SK-N-SH (cell line): ENCODE measurements at regions not wholly inside any gene's neighbourhood (a gene's known extent, or its start where the extent isn't known, plus 50 kb on each side); places are given as distances from the start of the nearest gene placed in this dataset.

Experiments used
- CTCF ChIA-PET: fragments of 300-600, 350-600 bp; formaldehyde crosslinking; extraction: SDS; loops from one replicate; lab custom pipeline; 2021; lab: Yijun Ruan, JAX
- POLR2A ChIA-PET: fragments of 350-600 bp; sonication (Branson Sonifier 250); formaldehyde crosslinking; extraction: SDS; loops from one replicate; lab custom pipeline; 2020; ENCODE audit warnings: antibody characterized with exemption, inconsistent platforms; lab: Yijun Ruan, JAX
- DNase-seq: peaks from one replicate; pipeline ENCODE4 v3.0.0; 2012
- H2AFZ ChIP-seq: fragments of 200-600 bp; sonication (generic); 2 replicates; pipeline ENCODE4 v1.8.1; 2016; ENCODE audit warnings: antibody characterized with exemption, mild to moderate bottlenecking, low read depth
- H3F3A ChIP-seq: fragments of 200-600 bp; sonication (generic); replicated peaks from 2 replicates; pipeline ENCODE3; 2016; ENCODE audit warnings: antibody characterized with exemption, mild to moderate bottlenecking; ENCODE audit not compliant: insufficient read depth
- H3K27ac ChIP-seq, 2 experiments: fragments of 200-500 bp in 1 of 2; fragments of 200-600 bp in 1 of 2; sonication (Bioruptor generic) in 1 of 2; sonication (generic), shearing (Covaris generic) in 1 of 2; 2 replicates each; pipeline versions ENCODE4 v1.5.1 to v1.6.1; 2014 to 2016; ENCODE audit warnings: low read depth in 2 of 2, inconsistent platforms in 1 of 2, low read length in 1 of 2, mild to moderate bottlenecking in 1 of 2, mixed read lengths in 1 of 2
- H3K27me3 ChIP-seq: fragments of 200-600 bp; sonication (generic), shearing (Covaris generic); 2 replicates; pipeline ENCODE4 v1.6.1; 2016; ENCODE audit warnings: mixed run types; ENCODE audit not compliant: insufficient read depth
- H3K36me3 ChIP-seq, 2 experiments: fragments of 200-500 bp in 1 of 2; fragments of 200-600 bp in 1 of 2; sonication (Bioruptor generic) in 1 of 2; sonication (generic) in 1 of 2; replicated peaks in 1 of 2; 2 replicates each; pipeline versions ENCODE3 to v1.5.1; 2014 to 2016; ENCODE audit warnings: low read length in 1 of 2, mild to moderate bottlenecking in 1 of 2; ENCODE audit not compliant: insufficient read depth in 2 of 2, control insufficient read depth in 1 of 2
- H3K4me1 ChIP-seq, 2 experiments: fragments of 200-500 bp in 1 of 2; fragments of 200-600 bp in 1 of 2; sonication (Bioruptor generic) in 1 of 2; sonication (generic), shearing (Covaris generic) in 1 of 2; 2 replicates each; pipeline versions ENCODE4 v1.5.1 to v1.6.1; 2014 to 2016; ENCODE audit warnings: low read depth in 1 of 2, low read length in 1 of 2, mixed run types in 1 of 2; ENCODE audit not compliant: insufficient read depth in 2 of 2, control insufficient read depth in 1 of 2
- H3K4me2 ChIP-seq: fragments of 200-600 bp; sonication (generic), shearing (Covaris generic); 2 replicates; pipeline ENCODE4 v1.6.1; 2017; ENCODE audit warnings: mixed run types
- H3K4me3 ChIP-seq, 2 experiments: fragments of 200-500 bp in 1 of 2; fragments of 200-600 bp in 1 of 2; sonication (Bioruptor generic) in 1 of 2; sonication (generic), shearing (Covaris generic) in 1 of 2; 2 replicates each; pipeline versions ENCODE4 v1.5.1 to v1.8.1; 2014 to 2016; ENCODE audit warnings: low read depth in 2 of 2, inconsistent platforms in 1 of 2, low read length in 1 of 2, mild to moderate bottlenecking in 1 of 2, mixed read lengths in 1 of 2, moderate library complexity in 1 of 2
- H3K79me2 ChIP-seq: fragments of 200-600 bp; sonication (generic); 2 replicates; pipeline ENCODE4 v1.8.1; 2017; ENCODE audit warnings: mild to moderate bottlenecking; ENCODE audit not compliant: insufficient read depth
- H3K9ac ChIP-seq: fragments of 200-600 bp; sonication (generic); 2 replicates; pipeline ENCODE4 v1.6.1; 2017; ENCODE audit warnings: mixed run types
- H3K9me2 ChIP-seq: fragments of 200-600 bp; sonication (generic); 2 replicates; pipeline ENCODE4 v1.6.1; 2017; ENCODE audit warnings: mixed run types
- H3K9me3 ChIP-seq: fragments of 200-600 bp; sonication (generic); 2 replicates; pipeline ENCODE4 v1.6.1; 2017; ENCODE audit warnings: mixed run types, mild to moderate bottlenecking, moderate library complexity
- H4K20me1 ChIP-seq: fragments of 200-600 bp; sonication (generic); 2 replicates; pipeline ENCODE4 v1.6.1; 2017; ENCODE audit warnings: mild to moderate bottlenecking, mixed run types; ENCODE audit not compliant: insufficient read depth
- ELF1 ChIP-seq: IDR thresholded peaks from 2 replicates; pipeline ENCODE4 v1.4.0; 2012
- EP300 ChIP-seq, 2 experiments: IDR thresholded peaks; 2 replicates each; pipeline versions ENCODE4 v1.4.0 to v1.6.1; 2012; ENCODE audit warnings: borderline replicate concordance in 1 of 2, low read depth in 1 of 2, low read length in 1 of 2
- FOSL2 ChIP-seq: IDR thresholded peaks from 2 replicates; pipeline ENCODE4 v1.4.0; 2012; ENCODE audit warnings: low read depth, mild to moderate bottlenecking, moderate library complexity, borderline replicate concordance
- FOXJ3 ChIP-seq: sonication (generic); formaldehyde crosslinking; IDR thresholded peaks from 2 replicates; pipeline ENCODE4 v1.5.1; 2020; ENCODE audit warnings: mild to moderate bottlenecking, missing genetic modification reagents
- GABPA ChIP-seq: IDR thresholded peaks from 2 replicates; pipeline ENCODE4 v1.4.0; 2012; ENCODE audit warnings: low read depth, mild to moderate bottlenecking
- JUND ChIP-seq: IDR thresholded peaks from 2 replicates; pipeline ENCODE4 v1.4.0; 2012
- MXI1 ChIP-seq: IDR thresholded peaks from 2 replicates; pipeline ENCODE4 v1.6.1; 2012; ENCODE audit warnings: mild to moderate bottlenecking, low read depth, low read length, improper control_type of control experiment
- NFIC ChIP-seq: IDR thresholded peaks from 2 replicates; pipeline ENCODE4 v1.4.0; 2012; ENCODE audit warnings: borderline replicate concordance
- NRF1 ChIP-seq: IDR thresholded peaks from 2 replicates; pipeline ENCODE4 v1.6.1; 2012; ENCODE audit warnings: low read depth, mild to moderate bottlenecking, low read length
- RAD21 ChIP-seq: IDR thresholded peaks from 2 replicates; pipeline ENCODE4 v1.6.1; 2012; ENCODE audit warnings: mild to moderate bottlenecking, low read length
- RFX5 ChIP-seq: IDR thresholded peaks from 2 replicates; pipeline ENCODE4 v1.6.1; 2012; ENCODE audit warnings: mild to moderate bottlenecking, improper control_type of control experiment, low read length
- RXRA ChIP-seq: IDR thresholded peaks from 2 replicates; pipeline ENCODE4 v1.4.0; 2012; ENCODE audit warnings: low read depth, mild to moderate bottlenecking, borderline replicate concordance
- SIN3A ChIP-seq: IDR thresholded peaks from 2 replicates; pipeline ENCODE4 v1.6.1; 2012; ENCODE audit warnings: low read depth, mild to moderate bottlenecking, low read length, moderate library complexity, borderline replicate concordance
- TAF1 ChIP-seq: IDR thresholded peaks from 2 replicates; pipeline ENCODE4 v1.6.1; 2012; ENCODE audit warnings: low read depth, mild to moderate bottlenecking, low read length, moderate library complexity, borderline replicate concordance
- TCF12 ChIP-seq: IDR thresholded peaks from 2 replicates; pipeline ENCODE4 v1.4.0; 2012
- TEAD4 ChIP-seq: IDR thresholded peaks from 2 replicates; pipeline ENCODE4 v1.4.0; 2012; ENCODE audit warnings: mild to moderate bottlenecking, borderline replicate concordance; ENCODE audit not compliant: insufficient read depth
- WGBS: methylation state at CpG from one replicate; pipeline ENCODE4 v1.1.6; 2017; ENCODE audit warnings: low lambda C conversion rate; 5-methylcytosine and 5-hydroxymethylcytosine counted together
- TF ChIP-seq, protein P1 (sequence below): IDR thresholded peaks from 2 replicates; pipeline ENCODE4 v1.6.1; 2012; ENCODE audit warnings: mild to moderate bottlenecking, low read depth, low read length, moderate library complexity
- TF ChIP-seq, protein P2 (sequence below): fragments of 150-350 bp; IDR thresholded peaks from 2 replicates; pipeline ENCODE4 v1.6.1; 2016; ENCODE audit warnings: mild to moderate bottlenecking, low read depth, low read length
- TF ChIP-seq, protein P3 (sequence below): fragments of 150-350 bp; IDR thresholded peaks from 2 replicates; pipeline ENCODE4 v1.6.1; 2017; ENCODE audit warnings: antibody characterized with exemption, low read length, low read depth, borderline replicate concordance

DNA sequence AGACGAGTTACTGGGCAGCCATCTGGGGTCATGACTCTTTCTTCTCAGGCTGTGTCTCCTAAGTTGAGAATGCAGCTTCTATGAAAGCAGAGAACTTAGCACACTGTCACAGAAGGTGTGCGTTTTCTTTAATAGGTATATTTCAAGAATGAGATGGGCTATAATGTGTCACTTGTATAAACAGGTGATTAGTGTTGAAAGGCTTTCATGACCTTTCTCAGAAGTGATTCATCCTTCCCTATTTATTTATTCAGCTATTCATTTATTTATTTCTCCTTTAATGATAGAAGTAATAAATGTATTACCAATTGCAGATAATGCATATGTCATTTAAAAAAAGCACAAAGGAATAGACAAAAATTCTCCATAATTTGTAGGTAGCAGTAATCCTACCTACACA is 157.2 kb upstream of the COL21A1 start (continued):
- TF ChIP-seq, protein P1, sequence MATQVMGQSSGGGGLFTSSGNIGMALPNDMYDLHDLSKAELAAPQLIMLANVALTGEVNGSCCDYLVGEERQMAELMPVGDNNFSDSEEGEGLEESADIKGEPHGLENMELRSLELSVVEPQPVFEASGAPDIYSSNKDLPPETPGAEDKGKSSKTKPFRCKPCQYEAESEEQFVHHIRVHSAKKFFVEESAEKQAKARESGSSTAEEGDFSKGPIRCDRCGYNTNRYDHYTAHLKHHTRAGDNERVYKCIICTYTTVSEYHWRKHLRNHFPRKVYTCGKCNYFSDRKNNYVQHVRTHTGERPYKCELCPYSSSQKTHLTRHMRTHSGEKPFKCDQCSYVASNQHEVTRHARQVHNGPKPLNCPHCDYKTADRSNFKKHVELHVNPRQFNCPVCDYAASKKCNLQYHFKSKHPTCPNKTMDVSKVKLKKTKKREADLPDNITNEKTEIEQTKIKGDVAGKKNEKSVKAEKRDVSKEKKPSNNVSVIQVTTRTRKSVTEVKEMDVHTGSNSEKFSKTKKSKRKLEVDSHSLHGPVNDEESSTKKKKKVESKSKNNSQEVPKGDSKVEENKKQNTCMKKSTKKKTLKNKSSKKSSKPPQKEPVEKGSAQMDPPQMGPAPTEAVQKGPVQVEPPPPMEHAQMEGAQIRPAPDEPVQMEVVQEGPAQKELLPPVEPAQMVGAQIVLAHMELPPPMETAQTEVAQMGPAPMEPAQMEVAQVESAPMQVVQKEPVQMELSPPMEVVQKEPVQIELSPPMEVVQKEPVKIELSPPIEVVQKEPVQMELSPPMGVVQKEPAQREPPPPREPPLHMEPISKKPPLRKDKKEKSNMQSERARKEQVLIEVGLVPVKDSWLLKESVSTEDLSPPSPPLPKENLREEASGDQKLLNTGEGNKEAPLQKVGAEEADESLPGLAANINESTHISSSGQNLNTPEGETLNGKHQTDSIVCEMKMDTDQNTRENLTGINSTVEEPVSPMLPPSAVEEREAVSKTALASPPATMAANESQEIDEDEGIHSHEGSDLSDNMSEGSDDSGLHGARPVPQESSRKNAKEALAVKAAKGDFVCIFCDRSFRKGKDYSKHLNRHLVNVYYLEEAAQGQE: no peak
- TF ChIP-seq TEAD4 (no peak), JUND (no peak)
- TF ChIP-seq, all 33 proteins: peak for 0

DNA sequence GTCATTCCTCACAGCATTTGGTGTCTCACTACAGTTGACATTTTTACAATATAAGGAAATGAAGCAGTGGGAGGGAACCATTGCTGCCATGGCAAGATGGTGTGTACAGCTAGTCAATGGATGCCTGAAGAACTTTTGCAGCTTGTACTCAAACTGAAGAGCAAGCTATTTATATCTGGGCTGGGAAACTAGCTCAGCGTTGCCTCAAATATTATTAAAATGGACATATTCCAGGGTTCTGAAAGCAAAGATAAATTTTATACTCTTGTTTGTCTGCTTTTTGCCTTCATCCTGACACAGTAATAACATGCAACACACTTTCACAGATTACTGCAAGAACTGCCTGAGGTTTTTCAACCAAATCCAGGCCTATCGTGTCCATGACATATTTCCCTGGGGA is 156.4 kb upstream of the COL21A1 start:
- WGBS: 88% methylated on average over 2 of the region's 2 CpGs
- H3K9me2 ChIP-seq: no peaks in the 10 kb centered on the region
- no peaks in the 10 kb centered on the region; the same call in 1 of the 2 replicates for H3K9me3 ChIP-seq
- no peaks in the 10 kb centered on the region for H3K36me3 ChIP-seq
- H3K27me3 ChIP-seq: no peaks in the 10 kb centered on the region
- H3K79me2 ChIP-seq: no peaks in the 10 kb centered on the region; the same call in 1 of the 2 replicates
- H3F3A ChIP-seq: no peaks in the 10 kb centered on the region
- H3K4me1 ChIP-seq: peaks cover 0 to 2% of the 10 kb centered on the region in 2 experiments; a peak in 2 of 4 replicates
- H3K4me3 ChIP-seq: no peak overlapping the region
- H2AFZ ChIP-seq: no peak overlapping the region
- no peak overlapping the region for H3K4me2 ChIP-seq
- POLR2A ChIA-PET: no interaction called here
- H3K9ac ChIP-seq: no peak overlapping the region
- peak overlapping the region in 1 of 2 experiments; percentile 0; a peak in 1 of 4 replicates for H3K27ac ChIP-seq
- no peaks in the 10 kb centered on the region for H4K20me1 ChIP-seq
- no peak for DNase-seq
- CTCF ChIA-PET: interaction anchor here (1.1 to 1.5 kb wide), 3 partner anchors 35 to 191 kb away, joined by 3 read pairs; no protein-coding TSS in a partner anchor
- TF ChIP-seq SIN3A (no peak), MXI1 (no peak), TEAD4 (no peak), FOXJ3 (CRISPR knock-in tag) (no peak), RXRA (no peak), RFX5 (no peak), GABPA (no peak), NFIC (no peak), EP300 (IDR thresholded peaks at IDR 0.05; ENCODE audit: borderline replicate concordance in 1 of 2, low read depth in 1 of 2, low read length in 1 of 2) (no peak), TCF12 (no peak), ELF1 (no peak), RAD21 (no peak), TAF1 (no peak), NRF1 (no peak), FOSL2 (no peak)
- TF ChIP-seq, protein P2, sequence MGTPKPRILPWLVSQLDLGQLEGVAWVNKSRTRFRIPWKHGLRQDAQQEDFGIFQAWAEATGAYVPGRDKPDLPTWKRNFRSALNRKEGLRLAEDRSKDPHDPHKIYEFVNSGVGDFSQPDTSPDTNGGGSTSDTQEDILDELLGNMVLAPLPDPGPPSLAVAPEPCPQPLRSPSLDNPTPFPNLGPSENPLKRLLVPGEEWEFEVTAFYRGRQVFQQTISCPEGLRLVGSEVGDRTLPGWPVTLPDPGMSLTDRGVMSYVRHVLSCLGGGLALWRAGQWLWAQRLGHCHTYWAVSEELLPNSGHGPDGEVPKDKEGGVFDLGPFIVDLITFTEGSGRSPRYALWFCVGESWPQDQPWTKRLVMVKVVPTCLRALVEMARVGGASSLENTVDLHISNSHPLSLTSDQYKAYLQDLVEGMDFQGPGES: no peak
- TF ChIP-seq, protein P3, sequence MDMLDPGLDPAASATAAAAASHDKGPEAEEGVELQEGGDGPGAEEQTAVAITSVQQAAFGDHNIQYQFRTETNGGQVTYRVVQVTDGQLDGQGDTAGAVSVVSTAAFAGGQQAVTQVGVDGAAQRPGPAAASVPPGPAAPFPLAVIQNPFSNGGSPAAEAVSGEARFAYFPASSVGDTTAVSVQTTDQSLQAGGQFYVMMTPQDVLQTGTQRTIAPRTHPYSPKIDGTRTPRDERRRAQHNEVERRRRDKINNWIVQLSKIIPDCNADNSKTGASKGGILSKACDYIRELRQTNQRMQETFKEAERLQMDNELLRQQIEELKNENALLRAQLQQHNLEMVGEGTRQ: no peak
- TF ChIP-seq, all 33 proteins: peak for 0
